GM21723 (cell line): ENCODE measurements at regions not wholly inside any gene's neighbourhood (a gene's known extent, or its start where the extent isn't known, plus 50 kb on each side); places are given as distances from the start of the nearest gene placed in this dataset.

Source experiments
- ATAC-seq: cut with Tn5 transposase; IDR thresholded peaks from one replicate; pipeline ENCODE4 v1.9.1; 2021; ENCODE audit warnings: mild to moderate bottlenecking, moderate library complexity; ENCODE audit not compliant: unreplicated experiment

GRCh38 chr18:34077599-34077998 is 147.1 kb downstream of the NOL4 start:
- ATAC-seq, result no peak

DNA sequence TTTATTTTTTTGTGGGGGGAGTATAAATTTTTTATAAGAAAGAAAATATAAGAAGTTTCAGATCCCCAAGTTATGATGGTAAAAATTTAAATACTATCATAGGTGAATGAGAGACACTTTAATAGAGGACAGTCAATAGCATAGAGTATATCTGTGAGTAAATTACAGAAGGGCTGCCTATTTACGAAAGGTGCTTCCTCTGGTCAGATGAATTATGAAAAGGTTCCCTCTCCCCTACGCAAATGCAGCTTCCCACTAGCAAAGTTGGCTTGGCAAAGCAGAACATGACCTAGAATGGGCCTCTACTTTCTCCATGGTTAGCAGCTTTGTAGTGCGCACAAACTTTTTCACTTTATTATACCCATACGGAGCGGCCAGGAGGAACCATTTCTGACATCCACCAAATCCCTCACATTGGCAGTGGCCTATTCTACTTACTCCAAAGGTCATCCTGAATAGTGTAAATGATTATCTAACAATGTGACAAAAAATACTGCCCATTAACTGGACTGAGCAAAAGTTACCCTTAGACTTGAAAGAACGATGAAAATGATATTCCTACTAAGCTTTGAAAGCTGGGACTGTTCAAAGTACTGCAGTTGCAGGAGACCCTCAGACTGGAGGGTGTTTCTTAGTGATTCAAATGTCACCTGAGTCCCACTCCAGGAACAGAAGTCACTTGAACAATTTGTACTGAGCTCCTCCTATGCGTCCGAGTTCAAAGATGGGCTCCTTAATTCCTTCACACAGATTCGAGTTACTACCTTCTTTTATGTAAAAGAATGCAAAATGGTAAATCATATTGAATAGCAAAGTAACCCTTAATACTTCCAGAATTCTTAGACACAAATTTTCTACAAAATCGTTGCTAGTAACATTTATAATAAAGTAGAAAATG is 148.5 kb downstream of the NOL4 start:
- no peak for ATAC-seq

DNA sequence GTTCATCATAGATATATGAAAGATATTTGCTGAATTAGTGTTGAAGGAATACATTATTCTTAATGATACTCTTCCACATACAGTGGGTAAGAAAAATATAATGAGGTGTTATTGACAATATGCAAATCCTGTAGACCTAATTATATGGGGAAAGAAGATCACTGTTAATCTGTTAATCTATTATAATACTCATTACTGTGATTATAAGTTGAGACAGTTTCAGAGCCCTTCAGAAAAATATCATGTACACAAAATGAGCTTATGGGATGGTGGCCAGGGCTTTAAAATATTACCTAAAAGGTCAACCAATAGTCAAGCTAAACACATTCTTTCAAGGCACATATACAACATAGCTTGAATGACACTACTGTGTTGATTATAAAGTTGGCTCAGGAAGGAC is 163.5 kb downstream of the NOL4 start:
- no peak for ATAC-seq

- no peak for ATAC-seq
Observed at GRCh38 chr18:34055227-34055626, 169.5 kb downstream of the NOL4 start.

DNA sequence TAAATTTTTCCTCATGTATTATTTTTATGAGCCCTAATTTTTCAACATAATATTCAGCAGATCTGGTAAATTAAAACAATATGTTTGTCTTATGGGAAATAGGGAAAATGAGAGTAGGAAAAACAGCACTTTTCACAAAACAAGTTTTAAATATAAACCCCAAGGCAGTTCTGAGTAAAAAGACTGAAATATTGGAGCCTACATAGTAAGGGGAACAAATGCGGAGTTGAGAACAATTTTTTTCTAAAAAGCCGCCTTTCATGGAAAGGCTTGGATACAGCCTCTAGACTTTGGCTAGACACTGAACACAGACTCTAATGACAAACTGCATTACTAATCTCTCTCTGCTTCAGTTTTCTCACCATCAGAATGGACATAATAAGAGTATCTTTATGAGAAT is 174.1 kb downstream of the NOL4 start:
- no peak for ATAC-seq

DNA sequence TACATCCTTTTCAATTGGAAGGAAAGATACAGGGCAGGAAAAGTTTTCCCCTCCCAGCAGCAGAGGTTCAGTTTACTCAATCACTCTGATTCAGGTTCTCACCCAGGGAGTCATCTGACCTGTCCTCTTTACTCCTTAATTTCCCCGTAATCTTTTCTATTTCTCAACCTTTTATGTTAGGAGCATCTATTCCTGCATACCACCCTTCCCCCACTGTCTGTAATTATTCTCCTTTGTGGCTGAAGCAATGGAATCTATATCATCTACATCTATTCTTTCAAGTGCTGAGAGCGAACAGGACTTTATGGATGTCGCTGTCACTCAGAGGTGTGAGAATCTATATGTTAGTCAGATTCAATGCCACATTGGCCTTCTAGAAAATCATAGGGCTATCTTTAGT is 175.2 kb downstream of the NOL4 start:
- no peak for ATAC-seq

DNA sequence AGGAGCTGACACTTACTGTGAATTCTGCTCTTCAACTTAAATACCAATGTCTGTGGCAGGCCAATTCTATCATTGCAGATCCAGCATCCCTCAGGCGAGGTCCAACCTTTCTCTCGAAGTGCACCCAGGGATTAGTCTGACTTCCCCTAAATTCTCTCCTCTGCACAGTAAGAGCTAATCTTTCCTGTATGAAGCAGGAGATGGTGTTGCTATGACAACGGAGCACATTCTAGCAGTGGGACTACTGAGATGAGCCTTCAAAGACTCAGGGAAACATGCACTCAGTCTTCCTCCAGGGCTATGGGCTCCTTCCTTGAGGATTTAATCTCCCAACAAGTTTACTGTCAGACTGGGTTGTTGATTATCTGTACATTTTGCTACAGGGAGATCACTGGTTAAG is 176.3 kb downstream of the NOL4 start:
- no peak for ATAC-seq

DNA sequence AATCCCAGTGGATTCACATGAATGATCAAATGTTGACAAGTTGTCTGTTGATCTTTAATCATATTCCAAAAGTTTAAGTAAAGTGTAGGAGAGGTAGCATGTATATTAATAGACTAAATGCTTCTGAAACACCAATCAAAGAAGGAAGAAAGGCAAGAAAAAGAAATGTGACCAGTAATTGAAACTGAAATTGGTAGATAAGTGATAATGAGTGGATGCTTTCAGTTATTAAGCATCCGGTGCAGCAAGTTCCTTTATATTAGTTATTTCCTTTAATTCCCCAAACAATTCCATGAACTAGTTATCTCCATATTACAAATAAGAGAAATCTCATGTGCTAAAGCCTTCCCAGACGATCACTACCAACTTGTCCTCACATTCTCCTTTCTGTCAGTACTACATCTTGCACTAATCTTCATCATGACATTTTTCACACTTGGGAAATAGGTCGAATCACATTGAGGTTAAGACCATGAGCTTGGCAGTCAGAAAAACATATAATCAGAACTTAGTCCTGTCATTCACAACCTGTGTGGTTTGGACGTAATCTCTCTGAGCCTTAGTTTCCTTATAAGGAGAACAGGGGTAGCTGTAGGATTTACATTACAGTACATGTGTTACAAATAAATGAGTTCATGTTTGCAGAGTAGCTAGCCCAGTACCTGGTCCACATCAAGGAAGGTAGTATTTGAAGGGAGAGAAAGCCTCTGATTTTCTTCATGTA is 182.1 kb downstream of the NOL4 start:
- ATAC-seq, result no peak

- no peak for ATAC-seq
Observed at GRCh38 chr18:34039611-34040010, 185.1 kb downstream of the NOL4 start.

DNA sequence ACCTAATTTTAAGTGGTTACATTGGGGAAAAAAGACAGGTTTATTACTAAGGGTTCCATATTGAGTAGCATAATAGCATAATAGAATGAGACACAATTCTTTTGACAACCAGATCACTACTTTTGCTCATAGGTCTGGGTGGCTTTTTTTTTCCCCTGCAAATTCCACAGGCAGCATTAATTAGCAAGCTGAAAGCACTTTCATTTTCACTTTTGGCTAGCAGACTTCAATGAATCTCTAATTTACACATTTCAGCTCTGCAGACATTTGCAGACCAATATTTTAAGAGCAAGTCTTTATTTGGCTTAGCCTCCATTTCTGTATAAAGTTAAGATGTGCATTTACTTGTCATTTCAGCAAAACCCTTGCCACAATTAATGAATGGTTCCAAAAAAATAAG is 185.5 kb downstream of the NOL4 start:
- no peak for ATAC-seq

- ATAC-seq, result no peak
Observed at GRCh38 chr18:34038086-34038485, 186.6 kb downstream of the NOL4 start.

DNA sequence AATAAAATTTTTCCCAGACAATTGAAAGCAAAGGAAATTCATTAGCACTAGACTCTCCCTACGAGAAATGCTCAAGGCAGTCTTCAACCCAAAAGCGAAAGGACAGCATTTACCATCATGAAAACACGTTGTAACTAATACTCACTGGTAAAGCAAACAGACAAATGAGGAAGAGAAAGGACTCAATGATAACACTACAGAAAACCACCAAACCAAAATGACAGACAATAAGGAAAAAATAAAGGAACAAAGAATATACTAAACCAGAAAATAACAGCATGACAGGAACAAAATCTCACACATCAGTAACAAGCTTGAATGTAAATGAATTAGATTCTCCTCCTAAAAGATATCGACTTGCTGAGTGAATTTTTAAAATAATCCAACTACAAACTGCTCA is 190.7 kb downstream of the NOL4 start:
- no peak for ATAC-seq

- ATAC-seq, result no peak
Observed at GRCh38 chr18:34031810-34032209, 192.9 kb downstream of the NOL4 start.

- ATAC-seq, result no peak
Observed at GRCh38 chr18:34028324-34028723, 196.4 kb downstream of the NOL4 start.

DNA sequence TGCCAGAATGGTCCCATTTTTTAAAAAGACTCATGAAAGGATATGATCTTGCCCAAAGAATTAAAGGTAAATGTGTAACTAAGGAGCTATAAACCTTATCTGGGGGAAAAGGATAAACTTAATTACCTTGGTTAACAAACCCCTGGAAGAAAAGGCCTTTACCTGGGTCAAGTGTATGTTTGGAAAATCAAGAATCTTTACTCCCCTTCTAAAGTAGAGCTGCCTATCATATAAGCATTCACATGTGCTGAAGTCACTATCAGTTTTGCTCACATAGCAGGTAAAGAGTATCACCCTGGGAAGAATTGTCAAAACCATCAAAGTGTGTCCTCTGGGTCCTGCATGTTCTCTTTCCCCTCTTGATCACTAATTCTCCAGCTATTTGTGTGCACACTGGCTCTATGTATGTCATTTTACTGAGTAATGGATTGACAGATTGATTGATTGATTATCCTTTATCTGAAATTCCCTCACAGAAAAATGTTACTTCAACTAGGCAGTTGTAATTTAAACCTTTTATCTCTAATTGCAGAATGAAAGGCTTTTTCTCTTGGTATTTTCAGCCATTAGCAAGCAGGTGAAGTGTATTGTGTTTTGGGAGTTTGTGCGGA is 199.4 kb downstream of the NOL4 start:
- ATAC-seq, result no peak

GRCh38 chr18:34023471-34023870 is 201.2 kb downstream of the NOL4 start:
- no peak for ATAC-seq

DNA sequence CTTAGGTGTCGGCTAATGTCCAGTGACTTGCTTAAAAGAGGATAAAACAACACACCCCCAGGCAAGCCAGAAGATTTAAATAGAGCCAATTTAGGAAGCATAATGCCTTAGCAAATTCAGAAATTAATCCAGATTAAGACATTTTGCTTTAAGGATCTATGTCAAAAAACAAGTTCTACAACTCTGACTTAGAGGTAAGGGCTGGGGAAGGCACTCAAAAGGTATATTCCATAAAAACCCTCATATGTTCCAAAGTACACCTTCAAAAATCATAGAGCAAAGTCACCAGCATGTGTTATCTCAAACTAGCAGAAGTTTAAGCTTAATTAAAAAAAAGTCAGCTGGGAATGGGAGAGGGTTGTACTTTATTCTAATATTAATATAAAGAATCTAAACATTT is 206.4 kb downstream of the NOL4 start:
- ATAC-seq, result no peak

- no peak for ATAC-seq
Observed at GRCh38 chr18:34003687-34004086, 221.0 kb downstream of the NOL4 start.

GRCh38 chr18:34002130-34002529 is 222.6 kb downstream of the NOL4 start:
- ATAC-seq, result no peak

GRCh38 chr18:34001376-34001775 is 223.3 kb downstream of the NOL4 start:
- ATAC-seq, result no peak

DNA sequence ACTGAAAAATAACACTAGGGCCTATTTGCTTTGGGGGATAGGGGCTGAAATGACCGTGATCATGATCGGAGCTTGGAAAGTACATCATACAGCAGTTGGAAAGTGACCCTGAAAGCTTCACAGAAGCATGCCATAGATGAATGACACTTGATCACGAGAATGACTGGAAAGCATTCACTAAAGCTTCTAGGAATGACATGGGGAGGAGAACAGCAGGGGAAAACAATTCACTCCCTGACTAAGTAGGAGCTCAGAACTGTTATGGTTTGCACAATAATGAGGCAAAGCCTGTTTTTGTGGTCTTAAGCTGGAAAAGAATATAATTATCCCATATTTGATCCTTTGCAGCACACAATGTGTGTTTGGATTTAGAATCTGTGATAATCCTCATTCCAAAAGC is 237.5 kb downstream of the NOL4 start:
- no peak for ATAC-seq

DNA sequence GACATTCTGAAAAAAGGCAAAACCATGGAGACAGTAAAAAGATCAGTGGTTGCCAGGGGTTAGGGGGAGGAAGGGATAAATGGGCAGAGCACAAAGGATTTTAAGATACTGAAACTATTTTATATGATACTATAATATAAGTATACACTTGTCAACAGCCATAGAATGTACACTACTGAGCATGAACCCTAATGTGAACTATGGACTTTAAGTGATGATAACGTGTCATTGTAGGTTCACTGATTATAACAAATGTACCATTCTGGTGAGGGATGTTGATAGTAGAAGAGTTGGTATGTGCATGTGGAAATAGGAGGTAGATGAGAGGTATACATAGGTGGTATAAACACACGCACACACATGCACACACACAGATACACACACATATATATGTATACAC is 241.6 kb downstream of the NOL4 start:
- ATAC-seq, result no peak
